ENCODE measurements at regions not wholly inside any gene's neighbourhood (a gene's known extent, or its start where the extent isn't known, plus 50 kb on each side); places are given as distances from the start of the nearest gene placed in this dataset.
A peak's percentile ranks its signal among the peaks of the same experiment; 100 is the strongest.
"Not testable (repeated sequence)": the region's sequence is repeated elsewhere in the genome, so short reads cannot be mapped to it uniquely, and the experiment has no call there.

- Mint-ChIP-seq H3K9me3 (ENCODE audit: unreplicated experiment) (peaks cover 16% of the 10 kb centered on the region), H3K36me3 (ENCODE audit: insufficient read depth, unreplicated experiment) (no peaks in the 10 kb centered on the region), H3K4me3 (ENCODE audit: unreplicated experiment) (no peak overlapping the region), H3K27me3 (ENCODE audit: insufficient read depth, unreplicated experiment) (no peaks in the 10 kb centered on the region), H3K27ac (ENCODE audit: unreplicated experiment) (no peak overlapping the region), H3K4me1 (ENCODE audit: low read depth, unreplicated experiment) (no peaks in the 10 kb centered on the region)
- Histone ChIP-seq H3K4me1 (peaks cover 11% of the 10 kb centered on the region; the same call in 1 of the 2 replicates), H3K9me3 (no peaks in the 10 kb centered on the region), H3K4me3 (ENCODE audit: low read depth, low read length) (no peak overlapping the region), H3K36me3 (ENCODE audit: control insufficient read depth, insufficient read depth, low read length) (no peaks in the 10 kb centered on the region), H3K27me3 (replicated peaks; ENCODE audit: control insufficient read depth, insufficient read depth, low read length) (no peaks in the 10 kb centered on the region)
- no TSS peak for BruUV-seq (replicated peaks)
- intact Hi-C loops (cut with micrococcal nuclease; ENCODE audit: unreplicated experiment) = no loop called here
- ChIA-PET CTCF (no interaction called here), POLR2A (no interaction called here)
- peak in 1 of 2 experiments; percentile 1 for DNase-seq
- no peak for TF ChIP-seq CTCF (IDR thresholded peaks at IDR 0.05; ENCODE audit: insufficient read depth in 1 of 2, low read depth in 1 of 2, low read length in 1 of 2, severe bottlenecking in 1 of 2, unreplicated experiment in 1 of 2)
Observed at GRCh38 chr6:168170841-168171601, 92.0 kb upstream of the FRMD1 start.

- POLR2A ChIA-PET = no interaction called here
- TF ChIP-seq CTCF (IDR thresholded peaks at IDR 0.05; ENCODE audit: insufficient read depth in 1 of 2, low read depth in 1 of 2, low read length in 1 of 2, severe bottlenecking in 1 of 2, unreplicated experiment in 1 of 2) = no peak
- no peaks in the 10 kb centered on the region for H3K36me3 ChIP-seq (ENCODE audit: control insufficient read depth, insufficient read depth, low read length)
- no peaks in the 10 kb centered on the region for H3K27me3 ChIP-seq (replicated peaks; ENCODE audit: control insufficient read depth, insufficient read depth, low read length)
- no peak for DNase-seq
- CTCF ChIA-PET = no interaction called here
- no peak overlapping the region for H3K27ac Mint-ChIP-seq (ENCODE audit: unreplicated experiment)
- H3K9me3 ChIP-seq = no peaks in the 10 kb centered on the region
- H3K9me3 Mint-ChIP-seq (ENCODE audit: unreplicated experiment) = peaks cover 16% of the 10 kb centered on the region
- H3K36me3 Mint-ChIP-seq (ENCODE audit: insufficient read depth, unreplicated experiment) = no peaks in the 10 kb centered on the region
- H3K4me3 ChIP-seq (ENCODE audit: low read depth, low read length) = no peak overlapping the region
- intact Hi-C loops (cut with micrococcal nuclease; ENCODE audit: unreplicated experiment) = no loop called here
- no peaks in the 10 kb centered on the region for H3K27me3 Mint-ChIP-seq (ENCODE audit: insufficient read depth, unreplicated experiment)
- H3K4me3 Mint-ChIP-seq (ENCODE audit: unreplicated experiment) = no peak overlapping the region
- peaks cover 11% of the 10 kb centered on the region; the same call in 1 of the 2 replicates for H3K4me1 ChIP-seq
- no peaks in the 10 kb centered on the region for H3K4me1 Mint-ChIP-seq (ENCODE audit: low read depth, unreplicated experiment)
- BruUV-seq (replicated peaks) = no TSS peak
Observed at GRCh38 chr6:168169624-168170023, 90.6 kb upstream of the FRMD1 start.

- CTCF ChIA-PET; H3K9me3 ChIP-seq; H3K27me3 Mint-ChIP-seq (ENCODE audit: insufficient read depth, unreplicated experiment); POLR2A ChIA-PET; DNase-seq; intact Hi-C loops (cut with micrococcal nuclease; ENCODE audit: unreplicated experiment); BruUV-seq (replicated peaks); H3K4me3 ChIP-seq (ENCODE audit: low read depth, low read length); H3K27ac Mint-ChIP-seq (ENCODE audit: unreplicated experiment); H3K4me3 Mint-ChIP-seq (ENCODE audit: unreplicated experiment); H3K4me1 Mint-ChIP-seq (ENCODE audit: low read depth, unreplicated experiment); H3K27me3 ChIP-seq (replicated peaks; ENCODE audit: control insufficient read depth, insufficient read depth, low read length); H3K36me3 ChIP-seq (ENCODE audit: control insufficient read depth, insufficient read depth, low read length); H3K36me3 Mint-ChIP-seq (ENCODE audit: insufficient read depth, unreplicated experiment): not testable (repeated sequence)
- H3K9me3 Mint-ChIP-seq (ENCODE audit: unreplicated experiment) = peaks cover 16% of the 10 kb centered on the region
- H3K4me1 ChIP-seq = peaks cover 11% of the 10 kb centered on the region; the same call in 1 of the 2 replicates
Observed at GRCh38 chr6:168168936-168169335, 89.9 kb upstream of the FRMD1 start.

GRCh38 chr6:168168330-168168729, 89.3 kb upstream of the FRMD1 start:
- H3K36me3 ChIP-seq (ENCODE audit: control insufficient read depth, insufficient read depth, low read length); H3K27me3 ChIP-seq (replicated peaks; ENCODE audit: control insufficient read depth, insufficient read depth, low read length); H3K4me3 Mint-ChIP-seq (ENCODE audit: unreplicated experiment); H3K4me3 ChIP-seq (ENCODE audit: low read depth, low read length); BruUV-seq (replicated peaks); H3K36me3 Mint-ChIP-seq (ENCODE audit: insufficient read depth, unreplicated experiment); H3K27ac Mint-ChIP-seq (ENCODE audit: unreplicated experiment); POLR2A ChIA-PET; H3K4me1 Mint-ChIP-seq (ENCODE audit: low read depth, unreplicated experiment); H3K27me3 Mint-ChIP-seq (ENCODE audit: insufficient read depth, unreplicated experiment); H3K9me3 ChIP-seq; CTCF ChIA-PET; DNase-seq; intact Hi-C loops (cut with micrococcal nuclease; ENCODE audit: unreplicated experiment): not testable (repeated sequence)
- H3K4me1 ChIP-seq = peaks cover 11% of the 10 kb centered on the region; the same call in 1 of the 2 replicates
- peaks cover 16% of the 10 kb centered on the region for H3K9me3 Mint-ChIP-seq (ENCODE audit: unreplicated experiment)

All from Caco-2 (cell line).